CD14-positive monocyte (primary cell): ENCODE measurements at regions not wholly inside any gene's neighbourhood (a gene's known extent, or its start where the extent isn't known, plus 50 kb on each side); places are given as distances from the start of the nearest gene placed in this dataset.

Source experiments
- DNase-seq, 3 donors: peaks; one replicate each; pipeline ENCODE4 v3.0.0-alpha.2; 2011 to 2022
- H2AFZ ChIP-seq: 2 replicates; pipeline ENCODE4 v1.6.0; 2012; ENCODE audit warnings: mild to moderate bottlenecking, low read depth, low read length, inconsistent platforms; ENCODE audit not compliant: insufficient read depth, poor library complexity, severe bottlenecking
- H3K27ac ChIP-seq, 2 donors: 1 replicate in 1 of 2; 2 replicates in 1 of 2; pipeline ENCODE4 v1.5.1; 2012 to 2013; ENCODE audit warnings: low read length in 2 of 2, control low read depth in 1 of 2, inconsistent platforms in 1 of 2, low read depth in 1 of 2, mild to moderate bottlenecking in 1 of 2
- H3K27me3 ChIP-seq, 2 donors: one replicate each; pipeline versions ENCODE4 v1.6.0 to v1.6.1; 2011 to 2013; ENCODE audit warnings: low read length in 2 of 2; ENCODE audit not compliant: control insufficient read depth in 2 of 2, insufficient read depth in 2 of 2
- H3K36me3 ChIP-seq, 2 donors: replicated peaks in 1 of 2; 1 replicate in 1 of 2; 2 replicates in 1 of 2; pipeline versions ENCODE4 v1.5.1 to v1.6.1; 2012 to 2013; ENCODE audit warnings: low read length in 2 of 2, control low read depth in 1 of 2, inconsistent platforms in 1 of 2, mild to moderate bottlenecking in 1 of 2; ENCODE audit not compliant: insufficient read depth in 2 of 2, control insufficient read depth in 1 of 2
- H3K4me1 ChIP-seq, 2 donors: 1 replicate in 1 of 2; 2 replicates in 1 of 2; pipeline versions ENCODE4 v1.5.1 to v1.6.1; 2012 to 2013; ENCODE audit warnings: low read length in 2 of 2, control low read depth in 1 of 2, inconsistent platforms in 1 of 2, mild to moderate bottlenecking in 1 of 2, moderate library complexity in 1 of 2; ENCODE audit not compliant: insufficient read depth in 2 of 2, control insufficient read depth in 1 of 2
- H3K4me2 ChIP-seq: replicated peaks from 2 replicates; pipeline ENCODE3; 2012; ENCODE audit warnings: low read length, moderate library complexity, mild to moderate bottlenecking; ENCODE audit not compliant: poor library complexity, severe bottlenecking; ENCODE audit errors: extremely low read depth
- H3K4me3 ChIP-seq, 3 experiments: fragments of 200-600 bp in 1 of 3; sonication (generic) in 1 of 3; replicated peaks in 1 of 3; 1 replicate in 2 of 3; 2 replicates in 1 of 3; pipeline ENCODE4 v1.5.1; 2011 to 2013; ENCODE audit warnings: low read length in 3 of 3, mild to moderate bottlenecking in 3 of 3, control low read depth in 2 of 3, low read depth in 2 of 3, inconsistent platforms in 1 of 3, moderate library complexity in 1 of 3
- H3K79me2 ChIP-seq: 2 replicates; pipeline ENCODE4 v1.6.0; 2012; ENCODE audit warnings: mild to moderate bottlenecking, control low read depth, inconsistent platforms, low read length, moderate library complexity; ENCODE audit not compliant: insufficient read depth
- H3K9ac ChIP-seq: 2 replicates; pipeline ENCODE4 v1.6.0; 2017; ENCODE audit warnings: low read length, mild to moderate bottlenecking; ENCODE audit not compliant: insufficient read depth, poor library complexity, severe bottlenecking
- H3K9me3 ChIP-seq, 2 donors: replicated peaks in 1 of 2; 1 replicate in 1 of 2; 2 replicates in 1 of 2; pipeline versions ENCODE4 v1.5.1 to v1.6.1; 2012 to 2013; ENCODE audit warnings: low read length in 2 of 2, control low read depth in 1 of 2; ENCODE audit not compliant: control insufficient read depth in 1 of 2, insufficient read depth in 1 of 2
- H4K20me1 ChIP-seq: 2 replicates; pipeline ENCODE4 v1.6.0; 2012; ENCODE audit warnings: mild to moderate bottlenecking, low read length, control low read depth, moderate library complexity; ENCODE audit not compliant: insufficient read depth
- H3K27ac Mint-ChIP-seq, 7 donors: one replicate each; pipeline ENCODE4 v1.8.0; 2020; ENCODE audit warnings: mild to moderate bottlenecking in 7 of 7, mixed read lengths in 7 of 7, moderate library complexity in 6 of 7, inconsistent platforms in 2 of 7
- H3K27me3 Mint-ChIP-seq, 3 donors: one replicate each; pipeline ENCODE4 v1.8.0; 2021 to 2022; ENCODE audit warnings: low read depth in 3 of 3, mild to moderate bottlenecking in 3 of 3, mixed read lengths in 3 of 3, moderate library complexity in 3 of 3, inconsistent platforms in 1 of 3
- H3K36me3 Mint-ChIP-seq, 2 donors: one replicate each; pipeline ENCODE4 v1.8.0; 2020; ENCODE audit warnings: mixed read lengths in 2 of 2, inconsistent platforms in 1 of 2, mild to moderate bottlenecking in 1 of 2
- H3K4me1 Mint-ChIP-seq: one replicate; pipeline ENCODE4 v1.8.0; 2020; ENCODE audit warnings: mild to moderate bottlenecking, mixed read lengths
- H3K4me3 Mint-ChIP-seq, 2 donors: one replicate each; pipeline ENCODE4 v1.8.0; 2020; ENCODE audit warnings: mild to moderate bottlenecking in 2 of 2, mixed read lengths in 2 of 2, moderate library complexity in 1 of 2
- H3K9me3 Mint-ChIP-seq, 7 donors: one replicate each; pipeline ENCODE4 v1.8.0; 2020 to 2022; ENCODE audit warnings: mixed read lengths in 7 of 7, mild to moderate bottlenecking in 6 of 7, moderate library complexity in 6 of 7, inconsistent platforms in 2 of 7
- WGBS: methylation state at CpG from one replicate; pipeline ENCODE4 v1.1.5; 2013; ENCODE audit warnings: missing lambda C conversion rate; ENCODE audit not compliant: insufficient coverage; 5-methylcytosine and 5-hydroxymethylcytosine counted together
- intact Hi-C, 2 donors: fragments of 100-400 bp; cut with micrococcal nuclease; formaldehyde crosslinking; loops; one replicate each; pipeline versions ENCODE4 v1.15.0 to v1.15.1; 2023
- TF ChIP-seq, protein P1 (sequence below): fragments of 200-600 bp; IDR thresholded peaks from one replicate; pipeline ENCODE4 v1.8.0; 2022; ENCODE audit warnings: antibody characterized with exemption, mild to moderate bottlenecking

DNA sequence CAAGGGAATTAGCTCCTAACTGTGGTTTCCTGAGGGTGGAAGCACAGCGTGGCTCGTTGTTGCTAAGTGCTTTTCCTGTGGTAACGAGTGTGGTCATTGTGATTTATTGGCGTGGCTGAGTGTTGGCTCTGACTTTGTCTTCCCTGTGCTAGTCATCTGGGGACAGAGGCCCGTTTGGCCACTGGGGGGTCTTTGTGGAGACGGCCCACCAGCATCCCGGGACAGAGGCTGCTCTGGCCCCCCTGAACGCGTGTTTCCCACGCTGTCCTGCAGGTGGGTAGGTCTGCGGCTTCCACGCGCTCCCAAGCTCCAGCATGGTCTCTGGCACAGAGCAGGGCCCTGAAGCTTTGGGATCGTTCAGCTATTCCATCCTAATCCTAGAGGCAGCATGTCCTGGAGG lies 1040.0 kb downstream of the TBC1D22A start:
- 24% methylated on average over 14 of the region's 14 CpGs for WGBS
- Mint-ChIP-seq H3K27ac (no peak overlapping the region), H3K4me1 (no peaks in the 10 kb centered on the region), H3K36me3 (no peaks in the 10 kb centered on the region), H3K9me3 (peaks cover 0 to 24% (median 8%) of the 10 kb centered on the region in 7 donors), H3K4me3 (no peak overlapping the region), H3K27me3 (peaks cover 3 to 18% (median 6%) of the 10 kb centered on the region in 3 donors)
- Histone ChIP-seq H3K27me3 (no peaks in the 10 kb centered on the region), H3K4me2 (no peak overlapping the region), H2AFZ (no peak overlapping the region), H3K4me1 (no peaks in the 10 kb centered on the region), H4K20me1 (no peaks in the 10 kb centered on the region), H3K4me3 (no peak overlapping the region), H3K9ac (no peak overlapping the region), H3K79me2 (no peaks in the 10 kb centered on the region), H3K36me3 (no peaks in the 10 kb centered on the region), H3K27ac (no peak overlapping the region), H3K9me3 (peaks cover 6 to 17% of the 10 kb centered on the region in 2 donors)
- no peak for DNase-seq
- TF ChIP-seq, protein P1, sequence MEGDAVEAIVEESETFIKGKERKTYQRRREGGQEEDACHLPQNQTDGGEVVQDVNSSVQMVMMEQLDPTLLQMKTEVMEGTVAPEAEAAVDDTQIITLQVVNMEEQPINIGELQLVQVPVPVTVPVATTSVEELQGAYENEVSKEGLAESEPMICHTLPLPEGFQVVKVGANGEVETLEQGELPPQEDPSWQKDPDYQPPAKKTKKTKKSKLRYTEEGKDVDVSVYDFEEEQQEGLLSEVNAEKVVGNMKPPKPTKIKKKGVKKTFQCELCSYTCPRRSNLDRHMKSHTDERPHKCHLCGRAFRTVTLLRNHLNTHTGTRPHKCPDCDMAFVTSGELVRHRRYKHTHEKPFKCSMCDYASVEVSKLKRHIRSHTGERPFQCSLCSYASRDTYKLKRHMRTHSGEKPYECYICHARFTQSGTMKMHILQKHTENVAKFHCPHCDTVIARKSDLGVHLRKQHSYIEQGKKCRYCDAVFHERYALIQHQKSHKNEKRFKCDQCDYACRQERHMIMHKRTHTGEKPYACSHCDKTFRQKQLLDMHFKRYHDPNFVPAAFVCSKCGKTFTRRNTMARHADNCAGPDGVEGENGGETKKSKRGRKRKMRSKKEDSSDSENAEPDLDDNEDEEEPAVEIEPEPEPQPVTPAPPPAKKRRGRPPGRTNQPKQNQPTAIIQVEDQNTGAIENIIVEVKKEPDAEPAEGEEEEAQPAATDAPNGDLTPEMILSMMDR = no peak
- intact Hi-C loops = no loop called here

DNA sequence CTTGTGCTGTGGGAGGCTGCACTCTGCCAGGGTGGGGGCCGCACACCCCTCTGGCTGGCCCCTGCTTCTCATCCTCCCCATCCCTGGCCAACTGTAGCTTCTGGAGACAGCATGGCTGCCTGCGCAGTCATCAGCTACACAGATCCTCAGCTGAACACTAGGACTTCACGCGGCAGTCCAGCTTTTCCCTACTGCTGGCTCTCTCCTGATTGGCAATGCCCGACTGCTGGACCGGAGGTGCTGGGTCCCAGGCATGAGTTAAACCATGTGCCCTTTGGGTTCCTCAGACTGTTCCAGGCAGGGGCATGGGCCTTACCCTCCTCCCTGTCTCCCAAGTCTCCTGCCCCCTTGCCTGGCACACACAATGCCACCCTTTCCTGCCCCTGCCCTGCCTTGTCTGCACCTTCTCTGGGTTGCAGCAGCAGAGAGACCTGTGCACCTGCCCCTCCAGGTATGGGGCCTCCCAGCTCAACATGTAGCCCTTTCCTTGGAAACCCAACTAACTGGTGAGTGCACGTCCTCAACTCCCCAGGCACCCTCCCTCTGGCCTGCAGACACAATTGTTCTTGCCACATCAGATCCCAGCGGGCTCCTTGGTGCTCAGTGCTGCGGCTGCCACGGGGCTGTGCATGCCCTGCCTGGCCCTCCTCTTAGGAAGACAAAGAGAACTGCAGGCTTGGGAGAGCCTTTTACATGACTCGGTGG lies 1039.2 kb downstream of the TBC1D22A start:
- Mint-ChIP-seq H3K36me3 (no peaks in the 10 kb centered on the region), H3K27ac (no peak overlapping the region), H3K27me3 (peaks cover 3 to 16% (median 4%) of the 10 kb centered on the region in 3 donors), H3K9me3 (peaks cover 0 to 24% (median 6%) of the 10 kb centered on the region in 7 donors), H3K4me3 (no peak overlapping the region), H3K4me1 (no peaks in the 10 kb centered on the region)
- Histone ChIP-seq H3K9me3 (peaks cover 6 to 21% of the 10 kb centered on the region in 2 donors), H3K4me3 (no peak overlapping the region), H2AFZ (no peak overlapping the region), H4K20me1 (no peaks in the 10 kb centered on the region), H3K9ac (no peak overlapping the region), H3K27ac (no peak overlapping the region), H3K4me2 (no peak overlapping the region), H3K79me2 (no peaks in the 10 kb centered on the region), H3K36me3 (no peaks in the 10 kb centered on the region), H3K4me1 (no peaks in the 10 kb centered on the region), H3K27me3 (no peaks in the 10 kb centered on the region)
- DNase-seq = no peak
- intact Hi-C loops = no loop called here
- 70% methylated on average over 10 of the region's 11 CpGs for WGBS
- TF ChIP-seq, protein P1 = no peak
